Panc1 (cell line): ENCODE measurements at regions not wholly inside any gene's neighbourhood (a gene's known extent, or its start where the extent isn't known, plus 50 kb on each side); places are given as distances from the start of the nearest gene placed in this dataset.
A peak's percentile ranks its signal among the peaks of the same experiment; 100 is the strongest.

Experiments used
- ATAC-seq: fragments of 200-7000 bp; cut with Tn5 transposase; 2 replicates; pipeline ENCODE4 v1.9.1; 2020; ENCODE audit warnings: mild to moderate bottlenecking, moderate library complexity
- BruUV-seq: library from RNA; stranded (reverse); fragments of 400-500 nt; replicated peaks from 2 replicates; lab custom pipeline; 2021; lab: Mats Ljungman, UMichigan
- CTCF ChIA-PET: fragments of 300-600 bp; sonication (Branson Sonifier 250); formaldehyde crosslinking; loops from one replicate; lab custom pipeline; 2022; ENCODE audit warnings: antibody characterized with exemption; lab: Charles Lee
- POLR2A ChIA-PET: fragments of 300-600 bp; sonication (Branson Sonifier 250); formaldehyde crosslinking; loops from one replicate; lab custom pipeline; 2022; ENCODE audit warnings: antibody characterized with exemption; lab: Charles Lee
- DNase-seq: peaks from one replicate; pipeline ENCODE4 v3.0.0-alpha.2; 2010; ENCODE audit warnings: low read depth, low spot score
- H3K27ac ChIP-seq: 2 replicates; pipeline ENCODE4 v1.5.1; 2011; ENCODE audit warnings: mild to moderate bottlenecking, low read length, inconsistent platforms
- H3K27me3 ChIP-seq: fragments of 200-500 bp; sonication (Bioruptor generic); 2 replicates; pipeline ENCODE4 v1.6.0; 2014; ENCODE audit warnings: low read length, inconsistent platforms; ENCODE audit not compliant: control insufficient read depth, insufficient read depth
- H3K36me3 ChIP-seq: fragments of 200-500 bp; sonication (Bioruptor generic); 2 replicates; pipeline ENCODE4 v1.5.1; 2014; ENCODE audit warnings: inconsistent platforms, mild to moderate bottlenecking, low read length, moderate library complexity; ENCODE audit not compliant: control insufficient read depth, insufficient read depth
- H3K4me1 ChIP-seq: 2 replicates; pipeline ENCODE4 v1.5.1; 2011; ENCODE audit warnings: inconsistent platforms, mild to moderate bottlenecking, low read length, moderate library complexity; ENCODE audit not compliant: control insufficient read depth, insufficient read depth
- H3K4me3 ChIP-seq, 2 experiments: 2 replicates each; pipeline ENCODE4 v1.5.1; 2011 to 2012; ENCODE audit warnings: low read depth in 2 of 2, low read length in 2 of 2, mild to moderate bottlenecking in 2 of 2, inconsistent platforms in 1 of 2, moderate library complexity in 1 of 2
- H3K9me3 ChIP-seq: fragments of 200-500 bp; sonication (Bioruptor generic); 2 replicates; pipeline ENCODE4 v1.5.1; 2014; ENCODE audit warnings: low read depth, mild to moderate bottlenecking, inconsistent platforms, low read length, moderate library complexity; ENCODE audit not compliant: control insufficient read depth, insufficient read depth
- CTCF ChIP-seq: fragments of 450-650 bp; IDR thresholded peaks from 2 replicates; pipeline ENCODE4 v1.5.1; 2017; ENCODE audit warnings: mild to moderate bottlenecking
- POLR2AphosphoS5 ChIP-seq: IDR thresholded peaks from 2 replicates; pipeline ENCODE4 v1.6.1; 2012; ENCODE audit warnings: mild to moderate bottlenecking, low read depth, low read length, moderate library complexity
- REST ChIP-seq, 2 experiments: IDR thresholded peaks; 2 replicates each; pipeline ENCODE4 v1.6.1; 2011 to 2012; ENCODE audit warnings: low read depth in 2 of 2, control low read depth in 1 of 2, low read length in 1 of 2, mild to moderate bottlenecking in 1 of 2, moderate library complexity in 1 of 2; ENCODE audit not compliant: insufficient read depth in 1 of 2
- SIN3A ChIP-seq: IDR thresholded peaks from 2 replicates; pipeline ENCODE4 v1.6.1; 2012; ENCODE audit warnings: low read depth, mild to moderate bottlenecking, low read length, moderate library complexity, borderline replicate concordance; ENCODE audit not compliant: insufficient read depth
- TCF7L2 ChIP-seq: IDR thresholded peaks from 2 replicates; pipeline ENCODE4 v1.6.1; 2011; ENCODE audit warnings: mild to moderate bottlenecking, low read depth, low read length, inconsistent platforms
- in situ Hi-C: cut with HindIII; loops from 2 replicates; pipeline ENCODE4 v1.10.0; 2016; ENCODE audit warnings: low sequenced_read_pairs, low pct_unique_long_range_greater_than_20kb
- intact Hi-C: fragments of 100-400 bp; cut with micrococcal nuclease; formaldehyde crosslinking; loops from one replicate; pipeline ENCODE4 v1.10.0; 2022; ENCODE audit not compliant: unreplicated experiment

- BruUV-seq = no TSS peak
- Histone ChIP-seq H3K9me3 (no peaks in the 10 kb centered on the region), H3K27me3 (no peaks in the 10 kb centered on the region), H3K4me1 (no peaks in the 10 kb centered on the region), H3K4me3 (no peak overlapping the region), H3K27ac (no peak overlapping the region), H3K36me3 (no peaks in the 10 kb centered on the region)
- TF ChIP-seq SIN3A (no peak), CTCF (no peak), TCF7L2 (peak; percentile 72; the same call in 1 of the 2 replicates)
- POLR2A ChIA-PET = no interaction called here
- CTCF ChIA-PET = interaction anchor here (0.6 kb wide), 1 partner anchor 37 kb away, joined by 4 read pairs; no protein-coding TSS in a partner anchor
- ATAC-seq (no peak), DNase-seq (peak; percentile 0)
- in situ Hi-C loops = no loop called here
- intact Hi-C loops = no loop called here
Observed at GRCh38 chr11:98616098-98616655, 404.6 kb upstream of the CNTN5 start.

GRCh38 chr11:98621767-98622166, 399.0 kb upstream of the CNTN5 start:
- no peak for TF ChIP-seq REST (IDR thresholded peaks at IDR 0.05; ENCODE audit: insufficient read depth in 1 of 2, low read depth in 2 of 2, low read length in 1 of 2)
- no peak for TF ChIP-seq SIN3A
- no peak for TF ChIP-seq CTCF
- no peak for TF ChIP-seq TCF7L2
- TF ChIP-seq POLR2AphosphoS5 = no peak
- DNase-seq (no peak), ATAC-seq (no peak)
- Histone ChIP-seq H3K27ac (no peak overlapping the region), H3K27me3 (no peaks in the 10 kb centered on the region), H3K4me1 (no peaks in the 10 kb centered on the region), H3K4me3 (no peak overlapping the region), H3K9me3 (no peaks in the 10 kb centered on the region), H3K36me3 (no peaks in the 10 kb centered on the region)
- ChIA-PET CTCF (no interaction called here), POLR2A (no interaction called here)
- intact Hi-C loops (no loop called here), in situ Hi-C loops (no loop called here)
- no TSS peak for BruUV-seq
